IMR-90 (cell line): ENCODE measurements at regions not wholly inside any gene's neighbourhood (a gene's known extent, or its start where the extent isn't known, plus 50 kb on each side); places are given as distances from the start of the nearest gene placed in this dataset.

ENCODE experiments used
- ATAC-seq: fragments of 200-7000 bp; cut with Tn5 transposase; 2 replicates; pipeline ENCODE4 v1.9.1; 2020; ENCODE audit warnings: low read depth, mild to moderate bottlenecking, moderate library complexity
- BruUV-seq: library from RNA; stranded (reverse); fragments of 400-500 nt; replicated peaks from 2 replicates; lab custom pipeline; 2021; lab: Mats Ljungman, UMichigan
- CTCF ChIA-PET: fragments of 300-600 bp; formaldehyde crosslinking; extraction: SDS; loops from one replicate; lab custom pipeline; 2021; ENCODE audit warnings: antibody characterized with exemption; lab: Yijun Ruan, JAX
- POLR2A ChIA-PET: fragments of 300-600 bp; sonication (Branson Sonifier 250); formaldehyde crosslinking; loops from one replicate; lab custom pipeline; 2022; ENCODE audit warnings: antibody characterized with exemption; ENCODE audit not compliant: unreplicated experiment; lab: Charles Lee
- DNase-seq: peaks from one replicate; pipeline ENCODE4 v3.0.0; 2013
- H2AFZ ChIP-seq: replicated peaks from 2 replicates; pipeline ENCODE3; 2013; ENCODE audit warnings: low read length, mild to moderate bottlenecking; ENCODE audit not compliant: poor library complexity
- H2AK5ac ChIP-seq: 2 replicates; pipeline ENCODE4 v1.6.1; 2013; ENCODE audit warnings: low read depth, low read length, inconsistent platforms
- H2AK9ac ChIP-seq: replicated peaks from 2 replicates; pipeline ENCODE3; 2013; ENCODE audit warnings: mild to moderate bottlenecking, low read depth, low read length, moderate library complexity; ENCODE audit not compliant: poor library complexity
- H2BK120ac ChIP-seq: 2 replicates; pipeline ENCODE4 v1.6.1; 2013; ENCODE audit warnings: low read depth, low read length, inconsistent platforms
- H2BK15ac ChIP-seq: 3 replicates; pipeline ENCODE4 v1.6.1; 2013; ENCODE audit warnings: low read depth, low read length, inconsistent platforms
- H2BK20ac ChIP-seq: 2 replicates; pipeline ENCODE4 v1.6.1; 2013; ENCODE audit warnings: low read depth, mild to moderate bottlenecking, inconsistent platforms, low read length, moderate library complexity
- H2BK5ac ChIP-seq: 2 replicates; pipeline ENCODE4 v1.6.1; 2013; ENCODE audit warnings: mild to moderate bottlenecking, low read depth, low read length, inconsistent platforms; ENCODE audit not compliant: poor library complexity, severe bottlenecking
- H3K14ac ChIP-seq: replicated peaks from 2 replicates; pipeline ENCODE4 v1.6.1; 2013; ENCODE audit warnings: low read depth, low read length, inconsistent platforms
- H3K18ac ChIP-seq: 2 replicates; pipeline ENCODE4 v1.6.1; 2013; ENCODE audit warnings: low read depth, low read length, control low read depth
- H3K23ac ChIP-seq: 2 replicates; pipeline ENCODE4 v1.6.1; 2013; ENCODE audit warnings: low read depth, low read length, inconsistent platforms
- H3K27ac ChIP-seq: 2 replicates; pipeline ENCODE4 v1.5.1; 2013; ENCODE audit warnings: mild to moderate bottlenecking, control low read depth, low read length; ENCODE audit not compliant: insufficient read depth
- H3K27me3 ChIP-seq: 2 replicates; pipeline ENCODE4 v1.6.1; 2013; ENCODE audit warnings: low read length; ENCODE audit not compliant: control insufficient read depth, insufficient read depth
- H3K36me3 ChIP-seq: 2 replicates; pipeline ENCODE4 v1.6.1; 2013; ENCODE audit warnings: low read length, mixed read lengths; ENCODE audit not compliant: control insufficient read depth, insufficient read depth
- H3K4ac ChIP-seq: 2 replicates; pipeline ENCODE4 v1.6.1; 2013; ENCODE audit warnings: low read depth, low read length, inconsistent platforms
- H3K4me1 ChIP-seq: 2 replicates; pipeline ENCODE4 v1.6.1; 2013; ENCODE audit warnings: low read length, mixed read lengths; ENCODE audit not compliant: control insufficient read depth, insufficient read depth
- H3K4me2 ChIP-seq: 2 replicates; pipeline ENCODE4 v1.6.1; 2013; ENCODE audit warnings: low read depth, mild to moderate bottlenecking, control low read depth, low read length, moderate library complexity
- H3K4me3 ChIP-seq: 2 replicates; pipeline ENCODE4 v1.5.1; 2013; ENCODE audit warnings: low read depth, mild to moderate bottlenecking, control low read depth, low read length, moderate library complexity; ENCODE audit not compliant: insufficient read depth
- H3K56ac ChIP-seq: 2 replicates; pipeline ENCODE4 v1.6.1; 2013; ENCODE audit warnings: low read length, inconsistent platforms; ENCODE audit not compliant: insufficient read depth; ENCODE audit errors: extremely low read depth
- H3K79me1 ChIP-seq, 2 experiments: 2 replicates each; pipeline ENCODE4 v1.6.1; 2013; ENCODE audit warnings: low read length in 2 of 2, inconsistent platforms in 1 of 2, low read depth in 1 of 2
- H3K9ac ChIP-seq: 2 replicates; pipeline ENCODE4 v1.6.1; 2013; ENCODE audit warnings: low read depth, low read length, control low read depth
- H3K9me1 ChIP-seq: 2 replicates; pipeline ENCODE4 v1.6.1; 2013; ENCODE audit warnings: low read length, inconsistent platforms; ENCODE audit not compliant: insufficient read depth
- H3K9me3 ChIP-seq: 2 replicates; pipeline ENCODE4 v1.6.1; 2013; ENCODE audit warnings: low read length; ENCODE audit not compliant: control insufficient read depth, insufficient read depth
- H4K20me1 ChIP-seq: 2 replicates; pipeline ENCODE4 v1.6.1; 2013; ENCODE audit warnings: low read length, inconsistent platforms; ENCODE audit not compliant: insufficient read depth
- H4K5ac ChIP-seq: 2 replicates; pipeline ENCODE4 v1.6.1; 2013; ENCODE audit warnings: mild to moderate bottlenecking, low read depth, low read length, control low read depth
- H4K8ac ChIP-seq, 2 experiments: 2 replicates each; pipeline ENCODE4 v1.6.1; 2013; ENCODE audit warnings: low read depth in 2 of 2, low read length in 2 of 2, control low read depth in 1 of 2, inconsistent platforms in 1 of 2
- H4K91ac ChIP-seq: 2 replicates; pipeline ENCODE4 v1.6.1; 2013; ENCODE audit warnings: low read depth, low read length, inconsistent platforms; ENCODE audit not compliant: insufficient read depth
- CEBPB ChIP-seq: IDR thresholded peaks from 2 replicates; pipeline ENCODE4 v1.6.1; 2012; ENCODE audit warnings: low read depth, low read length, improper control_type of control experiment
- FOS ChIP-seq: fragments of 150-350 bp; IDR thresholded peaks from 2 replicates; pipeline ENCODE4 v1.6.1; 2016; ENCODE audit warnings: low read depth, low read length
- POLR2A ChIP-seq: IDR thresholded peaks from 2 replicates; pipeline ENCODE4 v1.6.1; 2012; ENCODE audit warnings: mild to moderate bottlenecking, low read depth, low read length
- RFX5 ChIP-seq: IDR thresholded peaks from 2 replicates; pipeline ENCODE4 v1.8.0; 2012; ENCODE audit warnings: low read depth, mild to moderate bottlenecking, low read length, moderate library complexity
- SMC3 ChIP-seq: fragments of 150-350 bp; IDR thresholded peaks from 2 replicates; pipeline ENCODE4 v1.6.1; 2016; ENCODE audit warnings: low read depth, mild to moderate bottlenecking, antibody characterized with exemption, low read length, moderate library complexity
- WGBS, 2 experiments: methylation state at CpG; one replicate each; pipeline versions ENCODE4 v1.1.5 to v1.1.7; 2013; ENCODE audit warnings: missing lambda C conversion rate in 2 of 2; ENCODE audit not compliant: insufficient read length in 1 of 2; ENCODE audit errors: extremely low coverage in 2 of 2; 5-methylcytosine and 5-hydroxymethylcytosine counted together
- dilution Hi-C: fragments of 300-500 bp; cut with HindIII; formaldehyde crosslinking; loops from one replicate; pipeline ENCODE4 v1.14.3; 2018; ENCODE audit warnings: low sequenced_read_pairs; ENCODE audit not compliant: unreplicated experiment
- in situ Hi-C: fragments of 300-500 bp; cut with MboI; formaldehyde crosslinking; loops from 3 replicates; pipeline ENCODE4 v1.14.3; 2019; ENCODE audit warnings: low sequenced_read_pairs, inconsistent platforms, mixed read lengths
- intact Hi-C: fragments of 100-400 bp; cut with micrococcal nuclease; formaldehyde crosslinking; loops from 2 replicates; pipeline ENCODE4 v1.10.0; 2022

DNA sequence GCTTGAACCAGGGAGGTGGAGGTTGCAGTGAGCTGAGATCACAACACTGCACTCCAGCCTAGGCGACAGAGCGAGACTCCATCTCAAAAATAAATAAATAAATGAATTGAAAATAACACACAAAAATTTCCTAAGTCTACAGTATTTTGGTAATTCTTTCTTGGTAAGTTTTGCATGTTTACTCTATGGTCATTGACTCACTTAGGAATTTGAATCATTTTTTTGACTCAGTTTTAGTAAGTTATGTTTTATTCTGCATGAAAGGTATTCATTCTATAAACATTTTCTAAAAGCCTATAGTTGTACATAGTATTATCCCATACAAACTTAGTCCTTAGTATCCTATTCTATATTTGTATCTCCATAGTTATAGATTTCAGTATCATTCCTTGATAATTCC is 772.9 kb upstream of the SLIT2 start:
- no peaks in the 10 kb centered on the region for H3K4me1 ChIP-seq
- H4K91ac ChIP-seq, result no peak overlapping the region
- peak overlapping the region; percentile 30; the same call in 1 of the 2 replicates for H2BK120ac ChIP-seq
- no CpG with 5 or more reads among the region's 2 CpGs for WGBS, 2 experiments
- no peak overlapping the region for H2BK15ac ChIP-seq
- H3K4ac ChIP-seq, result no peak overlapping the region
- H3K9ac ChIP-seq, result no peak overlapping the region
- no TSS peak for BruUV-seq
- no peak overlapping the region for H2BK20ac ChIP-seq
- H4K20me1 ChIP-seq, result no peaks in the 10 kb centered on the region
- H2AK5ac ChIP-seq, result no peak overlapping the region
- no peak overlapping the region for H3K14ac ChIP-seq
- no peaks in the 10 kb centered on the region for H3K36me3 ChIP-seq
- ATAC-seq (peak; percentile 97), DNase-seq (peak; percentile 81)
- no peaks in the 10 kb centered on the region; the same call in 1 of the 2 replicates for H3K9me1 ChIP-seq
- H3K9me3 ChIP-seq, result no peaks in the 10 kb centered on the region
- H3K56ac ChIP-seq, result no peak overlapping the region
- H3K27ac ChIP-seq, result peak overlapping the region; percentile 59; the same call in 1 of the 2 replicates
- POLR2A ChIA-PET, result no interaction called here
- no peak overlapping the region for H3K18ac ChIP-seq
- no peak overlapping the region for H3K4me2 ChIP-seq
- dilution Hi-C loops, result no loop called here
- H3K27me3 ChIP-seq, result no peaks in the 10 kb centered on the region
- TF ChIP-seq POLR2A (no peak), RFX5 (no peak), SMC3 (no peak), FOS (peak; percentile 52; the same call in 1 of the 2 replicates), CEBPB (no peak)
- no peak overlapping the region for H3K4me3 ChIP-seq
- no peak overlapping the region for H3K23ac ChIP-seq
- H2BK5ac ChIP-seq, result peak overlapping the region; percentile 83
- H4K8ac ChIP-seq, result no peak overlapping the region
- CTCF ChIA-PET, result no interaction called here
- in situ Hi-C loops, result no loop called here
- H3K79me1 ChIP-seq, result no peaks in the 10 kb centered on the region
- no peak overlapping the region for H2AK9ac ChIP-seq
- no peak overlapping the region for H2AFZ ChIP-seq
- intact Hi-C loops, result no loop called here
- no peak overlapping the region for H4K5ac ChIP-seq
